GM21717 (cell line): ENCODE measurements at regions not wholly inside any gene's neighbourhood (a gene's known extent, or its start where the extent isn't known, plus 50 kb on each side); places are given as distances from the start of the nearest gene placed in this dataset.
A peak's percentile ranks its signal among the peaks of the same experiment; 100 is the strongest.

Source experiments
- ATAC-seq: cut with Tn5 transposase; IDR thresholded peaks from one replicate; pipeline ENCODE4 v1.9.1; 2021; ENCODE audit warnings: mild to moderate bottlenecking, moderate library complexity; ENCODE audit not compliant: unreplicated experiment

- peak; percentile 77 for ATAC-seq
These were observed 78.4 kb upstream of the ITGA1 start for GRCh38 chr5:52709167-52709925.

- ATAC-seq = no peak
These were observed 77.3 kb upstream of the ITGA1 start for GRCh38 chr5:52710310-52710971.

- no peak for ATAC-seq
These were observed 76.6 kb upstream of the ITGA1 start for GRCh38 chr5:52710972-52711596.

- no peak for ATAC-seq
These were observed 75.4 kb upstream of the ITGA1 start for GRCh38 chr5:52712354-52712753.

- ATAC-seq = peak; percentile 92
These were observed 62.5 kb upstream of the ITGA1 start for GRCh38 chr5:52725065-52725746.

GRCh38 chr5:52725808-52726207 is 61.9 kb upstream of the ITGA1 start:
- ATAC-seq = peak; percentile 32

GRCh38 chr5:52727020-52727419 is 60.7 kb upstream of the ITGA1 start:
- no peak for ATAC-seq

GRCh38 chr5:52727576-52727975 is 60.1 kb upstream of the ITGA1 start:
- no peak for ATAC-seq

GRCh38 chr5:52728224-52728623 is 59.5 kb upstream of the ITGA1 start:
- no peak for ATAC-seq

- ATAC-seq = no peak
These were observed 59.0 kb upstream of the ITGA1 start for GRCh38 chr5:52728686-52729085.

- no peak for ATAC-seq
These were observed 56.3 kb upstream of the ITGA1 start for GRCh38 chr5:52731274-52732027.

GRCh38 chr5:52734557-52734956 is 53.2 kb upstream of the ITGA1 start:
- no peak for ATAC-seq

- ATAC-seq = no peak
These were observed 52.6 kb upstream of the ITGA1 start for GRCh38 chr5:52735139-52735538.
